NCI-H187 treated with DMSO at 0.1 percent for 48 hours (cell line): ENCODE measurements at regions not wholly inside any gene's neighbourhood (a gene's known extent, or its start where the extent isn't known, plus 50 kb on each side); places are given as distances from the start of the nearest gene placed in this dataset.
"Not testable (repeated sequence)": the region's sequence is repeated elsewhere in the genome, so short reads cannot be mapped to it uniquely, and the experiment has no call there.

Experiments
- DNase-seq: peaks from one replicate; lab custom pipeline; 2025; lab: John Stamatoyannopoulos, UW

GRCh38 chr21:25240974-25241373 lies 366.3 kb downstream of the MRPL39 start:
- no peak for DNase-seq

GRCh38 chr21:25234857-25235801 lies 372.2 kb downstream of the MRPL39 start:
- no peak for DNase-seq

DNA sequence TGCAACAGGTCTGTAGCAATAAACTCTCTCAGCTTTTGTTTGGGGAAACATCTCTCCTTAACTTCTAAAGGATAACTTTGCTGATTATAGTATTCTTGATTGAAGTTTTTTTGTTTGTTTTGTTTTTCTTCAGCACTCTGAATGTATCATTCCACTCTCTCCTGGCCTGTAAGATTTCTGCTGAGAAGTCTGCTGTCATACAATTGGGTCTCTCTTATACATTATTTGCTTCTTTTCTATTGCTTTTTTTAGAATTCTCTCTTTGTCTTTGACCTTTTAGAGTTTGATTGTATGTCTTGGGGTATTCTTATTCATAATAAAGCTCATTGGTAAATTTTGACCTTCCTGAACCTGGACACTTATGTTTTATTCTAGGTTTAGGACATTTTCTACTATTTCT lies 386.3 kb downstream of the MRPL39 start:
- no peak for DNase-seq

DNA sequence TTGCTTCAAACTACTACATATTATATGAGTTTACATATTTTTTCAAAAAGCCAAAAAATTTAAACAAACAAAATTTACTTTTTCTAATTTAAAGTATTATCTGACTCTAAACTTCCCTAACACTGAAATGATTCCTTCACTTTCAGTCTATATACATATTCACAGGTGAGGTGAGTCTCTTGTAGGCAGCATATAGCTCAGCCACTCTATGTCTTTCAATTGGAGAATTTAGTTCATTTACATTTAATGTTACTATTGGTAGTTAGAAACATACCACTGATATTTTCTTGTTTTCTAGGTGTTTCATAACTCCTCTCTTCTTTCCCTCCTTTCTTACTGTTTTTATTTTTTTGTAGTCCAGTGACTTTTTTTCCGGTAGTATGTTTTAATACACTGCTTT lies 387.1 kb downstream of the MRPL39 start:
- no peak for DNase-seq

DNA sequence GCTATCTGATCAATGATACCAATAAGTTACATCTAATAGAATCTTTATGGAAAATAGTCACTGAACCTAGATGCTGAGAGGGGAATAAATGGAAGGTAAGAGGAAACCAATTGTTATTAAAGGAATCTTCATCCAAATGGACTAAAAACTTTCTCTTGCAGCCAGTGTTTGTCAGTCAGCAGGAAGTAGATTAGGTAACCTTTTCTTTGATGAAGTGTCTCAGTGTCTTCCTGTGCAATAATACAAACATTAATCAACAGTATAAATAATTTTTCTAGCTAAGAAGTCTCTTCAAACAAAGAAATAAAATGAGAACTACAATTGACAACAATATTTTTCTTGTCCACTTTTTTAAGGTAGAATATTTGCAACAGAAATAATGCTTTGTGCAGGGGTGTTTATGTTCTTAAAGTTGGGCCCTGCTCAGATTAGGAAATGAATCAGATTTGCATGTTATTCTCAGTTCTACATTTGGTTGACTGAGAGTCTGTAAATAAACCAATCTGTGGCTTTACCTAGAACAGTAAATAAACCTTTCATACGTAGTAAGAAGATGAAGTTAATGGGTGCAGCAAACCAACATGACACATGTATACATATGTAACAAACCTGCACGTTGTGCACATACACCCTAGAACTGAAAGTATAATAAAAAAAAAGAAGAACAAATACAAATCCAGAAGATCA lies 391.4 kb downstream of the MRPL39 start:
- DNase-seq, result no peak

- DNase-seq, result no peak
These were observed 392.6 kb downstream of the MRPL39 start for GRCh38 chr21:25214676-25215075.

- DNase-seq, result no peak
These were observed 407.3 kb downstream of the MRPL39 start for GRCh38 chr21:25199944-25200343.

DNA sequence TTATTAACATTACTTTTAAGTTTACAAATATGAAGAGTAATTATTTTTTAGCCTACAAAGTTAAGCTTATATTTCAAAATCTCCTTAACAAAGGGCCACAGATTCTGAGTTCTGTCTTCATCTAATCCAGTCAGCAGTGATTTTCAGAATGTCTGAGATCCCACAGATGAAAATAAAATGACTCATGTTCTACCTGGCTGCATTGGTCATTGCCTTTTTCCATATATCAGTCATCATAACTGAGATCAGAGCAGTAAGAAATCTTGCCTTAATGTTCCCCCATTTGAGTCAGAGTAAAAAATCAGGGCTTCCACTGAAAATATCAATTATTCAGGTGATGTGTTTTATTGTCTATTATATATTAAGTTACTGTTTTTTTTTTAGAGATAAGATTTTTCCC lies 416.1 kb downstream of the MRPL39 start:
- no peak for DNase-seq

DNA sequence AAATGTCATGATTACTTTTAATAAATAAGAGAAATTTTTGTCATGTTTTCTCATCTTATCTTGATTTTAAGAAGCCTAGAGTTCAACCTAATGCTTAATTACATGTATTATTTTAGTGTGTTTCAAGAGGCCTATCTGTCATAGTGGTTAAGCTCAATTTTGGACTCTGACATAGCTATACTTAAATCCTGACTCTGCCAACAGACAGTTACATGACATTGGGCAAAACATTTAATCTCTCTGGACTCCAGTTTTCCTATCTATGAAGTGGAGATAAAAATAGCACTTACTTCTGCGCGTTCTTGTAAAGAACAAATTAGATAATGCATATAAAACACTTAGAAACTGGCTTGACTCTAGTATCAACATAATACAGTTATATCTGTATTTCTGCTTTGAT lies 417.8 kb downstream of the MRPL39 start:
- DNase-seq, result no peak

GRCh38 chr21:25188677-25189079 lies 418.6 kb downstream of the MRPL39 start:
- no peak for DNase-seq

GRCh38 chr21:25186273-25186672 lies 421.0 kb downstream of the MRPL39 start:
- no peak for DNase-seq

GRCh38 chr21:25183577-25183976 lies 423.7 kb downstream of the MRPL39 start:
- no peak for DNase-seq

- DNase-seq, result not testable (repeated sequence)
These were observed 425.6 kb downstream of the MRPL39 start for GRCh38 chr21:25181690-25182089.

- DNase-seq, result no peak
These were observed 428.2 kb downstream of the MRPL39 start for GRCh38 chr21:25179116-25179515.

DNA sequence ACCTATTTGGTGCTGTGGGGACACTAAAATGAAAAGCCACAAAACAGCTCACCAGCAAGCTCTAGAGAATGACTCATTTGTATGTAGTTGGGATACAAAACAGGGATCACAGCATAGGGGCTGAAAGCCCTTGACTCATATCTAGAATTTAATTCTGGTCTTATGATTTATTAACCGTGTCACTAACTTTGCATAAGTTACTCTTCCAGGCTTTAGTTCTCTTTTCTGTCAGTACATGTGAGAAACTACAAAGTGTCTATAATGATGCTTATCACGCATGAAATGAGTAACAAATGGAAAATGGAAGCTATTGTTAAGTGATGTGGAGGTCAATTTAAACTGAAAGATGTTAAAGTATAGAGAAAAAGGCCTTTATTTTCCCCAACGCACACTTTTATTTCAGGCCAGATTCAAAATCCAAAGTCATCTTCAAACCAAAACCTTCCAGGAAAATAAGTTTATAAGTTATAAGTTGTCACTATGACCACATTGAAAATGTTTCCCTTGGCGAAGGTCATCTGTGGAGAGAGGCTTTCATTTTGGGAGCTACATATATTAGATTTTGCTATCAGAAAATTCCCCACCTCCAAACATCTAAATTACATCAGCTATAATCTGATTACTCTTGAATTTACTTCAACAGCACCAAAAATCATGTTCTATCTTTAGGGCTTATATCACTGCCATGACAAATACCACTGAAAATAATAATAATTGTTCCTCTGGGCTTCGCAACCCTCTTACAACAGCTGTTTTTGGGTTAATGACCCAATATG lies 430.5 kb downstream of the MRPL39 start:
- DNase-seq, result no peak

DNA sequence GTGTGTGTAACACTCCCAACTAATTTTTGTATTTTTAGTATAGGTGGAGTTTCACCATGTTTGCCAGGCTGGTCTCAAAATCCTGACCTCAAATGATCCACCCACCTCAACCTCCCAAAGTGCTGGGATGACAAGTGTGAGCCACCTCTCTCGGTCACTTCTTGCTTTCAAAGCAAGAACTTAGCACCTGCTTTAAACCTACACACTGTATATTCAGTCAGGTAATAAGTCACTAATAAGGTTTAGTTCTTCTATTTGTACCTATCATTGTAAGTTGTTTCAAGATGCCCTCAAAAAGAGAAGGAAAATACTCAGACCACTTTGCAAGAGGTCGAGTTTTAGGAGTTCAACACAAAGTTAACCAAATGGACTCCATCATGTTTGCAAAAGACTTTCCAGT lies 431.3 kb downstream of the MRPL39 start:
- no peak for DNase-seq

GRCh38 chr21:25171438-25171837 lies 435.8 kb downstream of the MRPL39 start:
- DNase-seq, result no peak

DNA sequence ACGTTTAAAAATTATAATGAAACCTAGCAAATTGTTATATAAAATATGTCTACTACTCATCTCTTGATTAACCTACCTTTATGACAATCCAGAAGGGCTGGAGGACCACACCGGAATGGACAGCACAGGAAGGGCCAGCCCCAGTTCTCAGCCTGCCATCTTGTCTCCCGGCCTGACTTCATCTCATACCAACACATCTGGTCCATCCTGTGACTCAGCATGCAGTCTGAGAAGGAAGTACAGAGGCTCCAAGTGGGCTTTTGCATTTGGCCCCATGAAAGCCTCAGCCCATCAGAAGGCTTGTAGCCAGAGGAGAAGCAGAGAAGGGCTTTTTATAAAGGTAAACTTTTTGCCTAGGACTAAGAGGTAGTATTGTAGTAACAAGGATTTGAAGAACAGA lies 436.6 kb downstream of the MRPL39 start:
- no peak for DNase-seq

DNA sequence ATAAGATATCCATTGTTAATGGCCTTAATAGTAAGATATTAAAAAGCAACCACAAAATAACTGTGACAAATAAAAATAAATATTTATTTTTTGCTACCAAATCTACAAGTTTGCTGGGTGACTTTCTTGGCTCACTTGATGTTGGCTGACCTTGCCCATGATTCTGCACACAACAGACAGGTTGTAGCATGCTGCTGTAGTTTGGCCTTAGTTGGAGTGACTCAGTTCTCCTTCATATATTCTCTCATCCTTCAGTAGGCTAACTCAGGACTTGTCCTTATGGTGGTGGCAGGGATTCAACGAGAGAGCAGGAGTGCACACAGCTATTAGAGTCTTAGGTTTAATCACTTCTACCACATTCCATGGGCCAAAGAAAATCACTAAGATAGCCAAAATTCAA lies 437.9 kb downstream of the MRPL39 start:
- DNase-seq, result no peak

DNA sequence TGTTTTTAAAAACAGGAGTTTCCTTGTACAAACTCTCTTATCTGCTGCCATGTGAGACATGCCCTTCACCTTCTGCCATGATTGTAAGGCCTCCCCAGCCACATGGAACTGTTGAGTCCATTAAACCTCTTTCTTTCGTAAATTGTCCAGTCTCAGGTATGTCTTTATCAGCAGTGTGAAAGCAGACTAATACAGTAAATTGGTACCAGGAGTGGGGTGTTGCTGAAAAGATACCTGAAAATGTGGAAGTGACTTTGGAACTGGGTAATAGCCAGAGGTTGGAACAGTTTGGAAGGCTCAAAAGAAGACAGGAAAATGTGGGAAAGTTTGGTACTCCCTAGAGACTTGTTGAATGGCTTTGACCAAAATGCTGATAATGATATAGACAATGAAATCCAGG lies 440.4 kb downstream of the MRPL39 start:
- DNase-seq, result not testable (repeated sequence)

DNA sequence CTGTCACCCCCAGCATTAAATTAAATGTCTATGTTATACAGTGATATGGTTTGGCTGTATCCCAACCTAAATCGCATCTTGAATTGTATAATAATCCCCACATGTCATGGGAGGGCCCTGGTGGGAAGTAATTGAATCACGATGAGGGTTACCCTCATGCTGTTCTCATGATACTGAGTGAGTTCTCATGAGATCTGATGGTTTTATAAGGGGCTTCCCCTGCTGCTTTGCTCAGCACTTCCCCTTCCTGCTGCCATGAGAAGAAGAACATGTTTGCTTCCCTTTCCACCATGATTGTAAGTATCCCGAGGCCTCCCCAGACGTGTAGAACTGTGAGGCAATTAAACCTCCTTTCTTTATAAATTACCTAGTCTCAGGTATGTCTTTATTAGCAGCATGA lies 445.7 kb downstream of the MRPL39 start:
- no peak for DNase-seq

- not testable (repeated sequence) for DNase-seq
These were observed 452.3 kb downstream of the MRPL39 start for GRCh38 chr21:25155020-25155419.

- no peak for DNase-seq
These were observed 458.3 kb downstream of the MRPL39 start for GRCh38 chr21:25149022-25149421.
